Gastrocnemius medialis (tissue), 4 donors: ENCODE measurements at regions not wholly inside any gene's neighbourhood (a gene's known extent, or its start where the extent isn't known, plus 50 kb on each side); places are given as distances from the start of the nearest gene placed in this dataset.

ENCODE experiments used
- ATAC-seq, 2 donors: fragments of 150-250 bp; one replicate each; pipeline ENCODE4 v1.9.1; 2016
- DNase-seq, 2 donors: peaks; one replicate each; pipeline ENCODE4 v3.0.0-alpha.2; 2019
- H3K27ac ChIP-seq, 4 donors: fragments of 200-600 bp; sonication (generic); 1 replicate in 1 of 4; 2 replicates in 3 of 4; pipeline ENCODE4 v1.5.1; 2016 to 2018; ENCODE audit warnings: mild to moderate bottlenecking in 2 of 4, moderate library complexity in 1 of 4
- H3K27me3 ChIP-seq, 3 donors: fragments of 200-600 bp; sonication (generic) in 2 of 3; 1 replicate in 1 of 3; 2 replicates in 2 of 3; pipeline versions ENCODE4 v1.5.1 to v1.6.0; 2016 to 2019; ENCODE audit warnings: mild to moderate bottlenecking in 1 of 3, moderate library complexity in 1 of 3
- H3K36me3 ChIP-seq, 2 donors: fragments of 200-600 bp; sonication (generic) in 1 of 2; one replicate each; pipeline ENCODE4 v1.5.1; 2017 to 2018
- H3K4me1 ChIP-seq, 2 donors: fragments of 200-600 bp; sonication (generic) in 1 of 2; one replicate each; pipeline ENCODE4 v1.5.1; 2016 to 2017; ENCODE audit warnings: mild to moderate bottlenecking in 2 of 2
- H3K4me3 ChIP-seq, 4 donors: fragments of 200-600 bp; sonication (generic) in 3 of 4; 1 replicate in 1 of 4; 2 replicates in 3 of 4; pipeline ENCODE4 v1.5.1; 2016 to 2019; ENCODE audit warnings: mild to moderate bottlenecking in 2 of 4
- H3K9me3 ChIP-seq, 3 donors: fragments of 200-600 bp; sonication (generic) in 2 of 3; 1 replicate in 1 of 3; 2 replicates in 2 of 3; pipeline ENCODE4 v1.5.1; 2016 to 2019
- CTCF ChIP-seq, 5 experiments: fragments of 450-650 bp in 3 of 5; fragments of 200-600 bp in 2 of 5; sonication (generic) in 2 of 5; IDR thresholded peaks in 4 of 5; conservative IDR thresholded peaks in 1 of 5; 1 replicate in 4 of 5; 2 replicates in 1 of 5; pipeline ENCODE4 v1.5.1; 2016 to 2019; ENCODE audit warnings: antibody characterized with exemption in 5 of 5, mild to moderate bottlenecking in 3 of 5, moderate library complexity in 3 of 5
- POLR2A ChIP-seq, 2 donors: fragments of 450-650 bp; IDR thresholded peaks; one replicate each; pipeline ENCODE4 v1.6.1; 2017; ENCODE audit warnings: antibody characterized with exemption in 2 of 2, mild to moderate bottlenecking in 2 of 2, moderate library complexity in 2 of 2
- in situ Hi-C, 4 donors: fragments of 200-750 bp; cut with MboI; loops; one replicate each; pipeline versions ENCODE4 v1.15.0 to v1.8.0; 2017; ENCODE audit warnings: low sequenced_read_pairs in 4 of 4
- intact Hi-C: fragments of 100-400 bp; cut with DNase I; formaldehyde crosslinking; loops from one replicate; pipeline ENCODE4 v1.15.1; 2023; ENCODE audit warnings: low total_unique reads

GRCh38 chr10:21030091-21030490, 133.0 kb upstream of the NEBL start:
- H3K9me3 ChIP-seq = no peaks in the 10 kb centered on the region
- DNase-seq (no peak), ATAC-seq (no peak)
- TF ChIP-seq CTCF (IDR thresholded peaks at IDR 0.05 in 4 of 5, conservative IDR thresholded peaks at IDR 0.05 in 1 of 5) (no peak), POLR2A (IDR thresholded peaks at IDR 0.05) (no peak)
- in situ Hi-C loops = no loop called here
- intact Hi-C loops = no loop called here
- H3K4me1 ChIP-seq = no peaks in the 10 kb centered on the region
- H3K27ac ChIP-seq = no peak overlapping the region
- no peaks in the 10 kb centered on the region for H3K27me3 ChIP-seq
- no peaks in the 10 kb centered on the region for H3K36me3 ChIP-seq
- H3K4me3 ChIP-seq = no peak overlapping the region

- H3K36me3 ChIP-seq = no peaks in the 10 kb centered on the region
- H3K27ac ChIP-seq = no peak overlapping the region
- DNase-seq (no peak), ATAC-seq (no peak)
- in situ Hi-C loops = no loop called here
- TF ChIP-seq POLR2A (IDR thresholded peaks at IDR 0.05) (no peak), CTCF (IDR thresholded peaks at IDR 0.05 in 4 of 5, conservative IDR thresholded peaks at IDR 0.05 in 1 of 5) (no peak)
- H3K27me3 ChIP-seq = no peaks in the 10 kb centered on the region
- intact Hi-C loops = no loop called here
- no peaks in the 10 kb centered on the region for H3K9me3 ChIP-seq
- H3K4me1 ChIP-seq = no peaks in the 10 kb centered on the region
- no peak overlapping the region for H3K4me3 ChIP-seq
These were observed 125.7 kb upstream of the NEBL start for GRCh38 chr10:21022821-21023220.

GRCh38 chr10:21021843-21022594, 124.9 kb upstream of the NEBL start:
- Histone ChIP-seq H3K4me3 (no peak overlapping the region), H3K36me3 (no peaks in the 10 kb centered on the region), H3K4me1 (no peaks in the 10 kb centered on the region), H3K27ac (no peak overlapping the region), H3K9me3 (no peaks in the 10 kb centered on the region), H3K27me3 (no peaks in the 10 kb centered on the region)
- intact Hi-C loops = no loop called here
- DNase-seq (no peak), ATAC-seq (no peak)
- in situ Hi-C loops = no loop called here
- no peak for TF ChIP-seq POLR2A (IDR thresholded peaks at IDR 0.05)
- no peak for TF ChIP-seq CTCF (IDR thresholded peaks at IDR 0.05 in 4 of 5, conservative IDR thresholded peaks at IDR 0.05 in 1 of 5)

- no peak for ATAC-seq
- Histone ChIP-seq H3K36me3 (no peaks in the 10 kb centered on the region), H3K27me3 (no peaks in the 10 kb centered on the region), H3K27ac (no peak overlapping the region), H3K4me3 (no peak overlapping the region), H3K9me3 (no peaks in the 10 kb centered on the region), H3K4me1 (no peaks in the 10 kb centered on the region)
- no peak for DNase-seq
- intact Hi-C loops (no loop called here), in situ Hi-C loops (no loop called here)
- TF ChIP-seq POLR2A (IDR thresholded peaks at IDR 0.05) = no peak
- no peak for TF ChIP-seq CTCF (IDR thresholded peaks at IDR 0.05 in 4 of 5, conservative IDR thresholded peaks at IDR 0.05 in 1 of 5)
These were observed 124.1 kb upstream of the NEBL start for GRCh38 chr10:21021231-21021630.

- in situ Hi-C loops (no loop called here), intact Hi-C loops (no loop called here)
- H3K27ac ChIP-seq = no peak overlapping the region
- no peaks in the 10 kb centered on the region for H3K36me3 ChIP-seq
- DNase-seq (no peak), ATAC-seq (no peak)
- H3K27me3 ChIP-seq = no peaks in the 10 kb centered on the region
- H3K4me3 ChIP-seq = no peak overlapping the region
- TF ChIP-seq POLR2A (IDR thresholded peaks at IDR 0.05) (no peak), CTCF (IDR thresholded peaks at IDR 0.05 in 4 of 5, conservative IDR thresholded peaks at IDR 0.05 in 1 of 5) (no peak)
- no peaks in the 10 kb centered on the region for H3K9me3 ChIP-seq
- no peaks in the 10 kb centered on the region for H3K4me1 ChIP-seq
These were observed 123.4 kb upstream of the NEBL start for GRCh38 chr10:21020545-21020944.
